Fibroblast of skin of left biceps (primary cell): ENCODE measurements at regions not wholly inside any gene's neighbourhood (a gene's known extent, or its start where the extent isn't known, plus 50 kb on each side); places are given as distances from the start of the nearest gene placed in this dataset.

ENCODE experiments used
- DNase-seq, 2 experiments: peaks; one replicate each; pipeline ENCODE4 v3.0.0-alpha.2; 2013; ENCODE audit warnings: low read depth in 2 of 2

- DNase-seq: no peak
Measured at GRCh38 chr3:156620901-156621300, 53.5 kb upstream of the TIPARP start.

- DNase-seq: no peak
Measured at GRCh38 chr3:156620260-156620659, 54.1 kb upstream of the TIPARP start.

GRCh38 chr3:156619376-156619775, 55.0 kb upstream of the TIPARP start:
- no peak for DNase-seq

- no peak for DNase-seq
Measured at GRCh38 chr3:156617781-156618180, 56.6 kb upstream of the TIPARP start.

GRCh38 chr3:156617145-156617544, 57.2 kb upstream of the TIPARP start:
- DNase-seq: no peak

- DNase-seq: peak in 1 of 2 experiments; percentile 71
Measured at GRCh38 chr3:156615592-156616173, 58.7 kb upstream of the TIPARP start.

GRCh38 chr3:156614642-156615511, 59.5 kb upstream of the TIPARP start:
- DNase-seq: no peak

- DNase-seq: no peak
Measured at GRCh38 chr3:156612903-156613302, 58.0 kb upstream of the SSR3 start.

- no peak for DNase-seq
Measured at GRCh38 chr3:156611870-156612494, 57.1 kb upstream of the SSR3 start.

- DNase-seq: no peak
Measured at GRCh38 chr3:156610154-156610553, 55.2 kb upstream of the SSR3 start.

- DNase-seq: no peak
Measured at GRCh38 chr3:156609546-156609945, 54.6 kb upstream of the SSR3 start.

- DNase-seq: no peak
Measured at GRCh38 chr3:156608601-156609514, 53.9 kb upstream of the SSR3 start.

GRCh38 chr3:156606729-156607128, 51.8 kb upstream of the SSR3 start:
- no peak for DNase-seq

GRCh38 chr3:156605686-156606605, 51.0 kb upstream of the SSR3 start:
- DNase-seq: peak; percentile 51 to 62

- DNase-seq: no peak
Measured at GRCh38 chr3:156604642-156605144, 49.8 kb upstream of the SSR3 start.
